Stomach (tissue), 4 donors: ENCODE measurements at regions not wholly inside any gene's neighbourhood (a gene's known extent, or its start where the extent isn't known, plus 50 kb on each side); places are given as distances from the start of the nearest gene placed in this dataset.

Experiments used
- EP300 ChIP-seq: sonication (generic); formaldehyde crosslinking; IDR thresholded peaks from one replicate; pipeline ENCODE4 v1.6.1; 2017; ENCODE audit warnings: antibody characterized with exemption
- POLR2A ChIP-seq, 4 donors: fragments of 450-650 bp; IDR thresholded peaks; one replicate each; pipeline ENCODE4 v1.6.1; 2016; ENCODE audit warnings: antibody characterized with exemption in 4 of 4, control low read depth in 2 of 4, mild to moderate bottlenecking in 1 of 4, moderate library complexity in 1 of 4
- POLR2AphosphoS5 ChIP-seq, 3 donors: sonication (generic); formaldehyde crosslinking; IDR thresholded peaks; one replicate each; pipeline ENCODE4 v1.6.1; 2016; ENCODE audit warnings: antibody characterized with exemption in 3 of 3
- TF ChIP-seq, protein P1 (sequence below), 7 experiments: fragments of 450-650 bp in 4 of 7; fragments of 200-600 bp in 3 of 7; sonication (generic) in 3 of 7; IDR thresholded peaks; one replicate each; pipeline ENCODE4 v1.5.1; 2016 to 2019; ENCODE audit warnings: antibody characterized with exemption in 7 of 7, control low read depth in 2 of 7, mild to moderate bottlenecking in 1 of 7

DNA sequence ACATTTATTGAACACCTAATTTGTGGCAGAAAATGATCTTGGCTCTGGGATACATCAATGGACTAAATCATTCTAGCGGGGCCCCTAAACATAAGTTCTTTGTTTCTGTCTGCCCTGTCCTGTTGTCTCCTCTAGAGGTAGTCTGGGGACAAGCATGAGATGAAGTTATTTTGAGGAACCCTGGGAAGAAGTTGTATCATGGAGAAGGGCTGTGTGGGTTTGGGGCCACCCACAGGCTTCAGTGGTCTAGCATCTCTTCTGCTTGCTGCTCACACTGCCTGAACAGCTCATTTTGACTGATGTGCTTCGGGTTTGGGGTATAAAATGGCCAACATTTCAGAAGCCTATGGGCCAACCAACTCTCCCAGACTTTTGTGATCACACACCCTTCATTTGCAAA is 50.3 kb upstream of the OSBPL11 start:
- no peak for TF ChIP-seq POLR2AphosphoS5 (IDR thresholded peaks at IDR 0.05)
- TF ChIP-seq, protein P1, sequence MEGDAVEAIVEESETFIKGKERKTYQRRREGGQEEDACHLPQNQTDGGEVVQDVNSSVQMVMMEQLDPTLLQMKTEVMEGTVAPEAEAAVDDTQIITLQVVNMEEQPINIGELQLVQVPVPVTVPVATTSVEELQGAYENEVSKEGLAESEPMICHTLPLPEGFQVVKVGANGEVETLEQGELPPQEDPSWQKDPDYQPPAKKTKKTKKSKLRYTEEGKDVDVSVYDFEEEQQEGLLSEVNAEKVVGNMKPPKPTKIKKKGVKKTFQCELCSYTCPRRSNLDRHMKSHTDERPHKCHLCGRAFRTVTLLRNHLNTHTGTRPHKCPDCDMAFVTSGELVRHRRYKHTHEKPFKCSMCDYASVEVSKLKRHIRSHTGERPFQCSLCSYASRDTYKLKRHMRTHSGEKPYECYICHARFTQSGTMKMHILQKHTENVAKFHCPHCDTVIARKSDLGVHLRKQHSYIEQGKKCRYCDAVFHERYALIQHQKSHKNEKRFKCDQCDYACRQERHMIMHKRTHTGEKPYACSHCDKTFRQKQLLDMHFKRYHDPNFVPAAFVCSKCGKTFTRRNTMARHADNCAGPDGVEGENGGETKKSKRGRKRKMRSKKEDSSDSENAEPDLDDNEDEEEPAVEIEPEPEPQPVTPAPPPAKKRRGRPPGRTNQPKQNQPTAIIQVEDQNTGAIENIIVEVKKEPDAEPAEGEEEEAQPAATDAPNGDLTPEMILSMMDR (IDR thresholded peaks at IDR 0.05) = no peak
- no peak for TF ChIP-seq EP300
- TF ChIP-seq POLR2A (IDR thresholded peaks at IDR 0.05) = no peak
